ACC112 (cell line): ENCODE measurements at regions not wholly inside any gene's neighbourhood (a gene's known extent, or its start where the extent isn't known, plus 50 kb on each side); places are given as distances from the start of the nearest gene placed in this dataset.

Source experiments
- H2AFZ ChIP-seq: fragments of 200-600 bp; sonication (generic); one replicate; pipeline ENCODE4 v1.6.0; 2017; ENCODE audit warnings: antibody characterized with exemption, low read length; ENCODE audit not compliant: unreplicated experiment
- H3K27ac ChIP-seq: fragments of 200-600 bp; sonication (generic); 2 replicates; pipeline ENCODE4 v1.5.1; 2014; ENCODE audit warnings: low read depth, mild to moderate bottlenecking, antibody characterized with exemption, low read length, moderate library complexity
- H3K27me3 ChIP-seq: fragments of 200-600 bp; sonication (generic); 2 replicates; pipeline ENCODE4 v1.6.1; 2014; ENCODE audit warnings: mild to moderate bottlenecking, antibody characterized with exemption, low read length, moderate library complexity, mixed read lengths; ENCODE audit not compliant: insufficient read depth
- H3K36me3 ChIP-seq: fragments of 200-600 bp; sonication (generic); 2 replicates; pipeline ENCODE4 v1.6.1; 2016; ENCODE audit warnings: mild to moderate bottlenecking, antibody characterized with exemption, low read length, moderate library complexity, mixed read lengths; ENCODE audit not compliant: insufficient read depth
- H3K4me1 ChIP-seq: fragments of 200-600 bp; sonication (generic); one replicate; pipeline ENCODE4 v1.6.1; 2016; ENCODE audit warnings: low read length, mixed read lengths; ENCODE audit not compliant: insufficient read depth, unreplicated experiment, control insufficient read depth
- H3K4me3 ChIP-seq: fragments of 200-600 bp; sonication (generic); 2 replicates; pipeline ENCODE4 v1.5.1; 2014; ENCODE audit warnings: mild to moderate bottlenecking, low read depth, low read length
- H3K79me2 ChIP-seq: fragments of 200-600 bp; sonication (generic); one replicate; pipeline ENCODE4 v1.6.0; 2016; ENCODE audit warnings: low read length; ENCODE audit not compliant: control insufficient read depth, unreplicated experiment, insufficient read depth

GRCh38 chr5:96088706-96089498 lies 127.3 kb upstream of the ELL2 start:
- no peaks in the 10 kb centered on the region for H3K79me2 ChIP-seq
- H2AFZ ChIP-seq: no peak overlapping the region
- H3K36me3 ChIP-seq: no peaks in the 10 kb centered on the region
- H3K27me3 ChIP-seq: no peaks in the 10 kb centered on the region
- H3K27ac ChIP-seq: no peak overlapping the region
- H3K4me3 ChIP-seq: no peak overlapping the region
- peaks cover 23% of the 10 kb centered on the region for H3K4me1 ChIP-seq

DNA sequence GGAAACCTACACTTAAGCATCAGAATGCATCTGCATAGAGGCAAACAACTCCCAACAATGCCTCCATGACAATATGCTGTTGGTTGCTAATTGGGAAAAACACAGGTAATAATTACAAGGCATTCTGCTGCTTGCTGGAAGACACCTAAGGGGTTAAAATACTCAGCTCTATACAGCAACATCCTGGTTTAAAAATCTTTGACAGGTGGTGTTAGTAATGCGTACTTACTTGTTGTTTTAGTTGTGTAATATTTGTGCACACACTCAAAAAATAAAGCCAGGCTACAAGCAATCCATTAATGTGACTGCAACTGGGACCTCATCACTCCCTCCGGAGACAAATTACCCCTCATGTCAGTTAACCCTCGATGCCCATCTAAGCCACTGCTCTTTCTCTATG lies 126.3 kb upstream of the ELL2 start:
- Histone ChIP-seq H3K27ac (no peak overlapping the region), H3K27me3 (no peaks in the 10 kb centered on the region), H3K4me1 (peaks cover 22% of the 10 kb centered on the region), H2AFZ (no peak overlapping the region), H3K4me3 (no peak overlapping the region), H3K36me3 (no peaks in the 10 kb centered on the region), H3K79me2 (no peaks in the 10 kb centered on the region)

DNA sequence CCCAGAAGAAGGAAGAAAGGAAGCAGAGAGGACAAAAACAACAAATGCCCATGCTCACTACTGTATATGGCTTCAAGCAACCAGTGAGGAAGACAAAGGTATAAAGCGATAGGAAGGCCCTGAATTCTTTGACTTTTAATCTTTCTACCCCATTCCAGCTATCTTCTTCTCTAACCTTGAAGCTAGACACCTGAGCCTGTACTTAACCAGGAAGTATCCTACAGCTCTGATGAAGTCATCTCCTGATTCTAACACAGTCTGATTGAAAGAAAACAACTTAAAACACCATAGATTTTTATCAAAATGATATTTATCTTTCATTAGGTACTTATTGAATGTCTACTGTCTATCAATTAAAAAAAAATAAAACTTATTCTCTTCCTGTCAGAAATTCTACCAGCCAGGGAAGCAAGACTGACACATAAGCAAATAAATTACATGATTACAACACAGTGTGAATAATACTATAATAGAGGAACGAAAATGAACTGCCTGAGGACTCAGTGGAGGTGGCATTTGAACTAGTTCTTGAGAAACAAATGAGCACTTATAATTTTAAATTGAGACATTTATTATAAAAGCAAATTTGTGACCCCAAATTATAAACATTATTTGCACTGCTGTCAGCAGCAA lies 123.3 kb upstream of the ELL2 start:
- H2AFZ ChIP-seq: no peak overlapping the region
- H3K79me2 ChIP-seq: no peaks in the 10 kb centered on the region
- H3K36me3 ChIP-seq: no peaks in the 10 kb centered on the region
- no peak overlapping the region for H3K4me3 ChIP-seq
- H3K27ac ChIP-seq: no peak overlapping the region
- peaks cover 41% of the 10 kb centered on the region for H3K4me1 ChIP-seq
- H3K27me3 ChIP-seq: no peaks in the 10 kb centered on the region

GRCh38 chr5:96083361-96083881 lies 121.8 kb upstream of the ELL2 start:
- Histone ChIP-seq H3K4me3 (no peak overlapping the region), H3K27ac (no peak overlapping the region), H2AFZ (peak overlapping the region; percentile 1), H3K79me2 (no peaks in the 10 kb centered on the region), H3K36me3 (no peaks in the 10 kb centered on the region), H3K27me3 (no peaks in the 10 kb centered on the region), H3K4me1 (peaks cover 57% of the 10 kb centered on the region)

DNA sequence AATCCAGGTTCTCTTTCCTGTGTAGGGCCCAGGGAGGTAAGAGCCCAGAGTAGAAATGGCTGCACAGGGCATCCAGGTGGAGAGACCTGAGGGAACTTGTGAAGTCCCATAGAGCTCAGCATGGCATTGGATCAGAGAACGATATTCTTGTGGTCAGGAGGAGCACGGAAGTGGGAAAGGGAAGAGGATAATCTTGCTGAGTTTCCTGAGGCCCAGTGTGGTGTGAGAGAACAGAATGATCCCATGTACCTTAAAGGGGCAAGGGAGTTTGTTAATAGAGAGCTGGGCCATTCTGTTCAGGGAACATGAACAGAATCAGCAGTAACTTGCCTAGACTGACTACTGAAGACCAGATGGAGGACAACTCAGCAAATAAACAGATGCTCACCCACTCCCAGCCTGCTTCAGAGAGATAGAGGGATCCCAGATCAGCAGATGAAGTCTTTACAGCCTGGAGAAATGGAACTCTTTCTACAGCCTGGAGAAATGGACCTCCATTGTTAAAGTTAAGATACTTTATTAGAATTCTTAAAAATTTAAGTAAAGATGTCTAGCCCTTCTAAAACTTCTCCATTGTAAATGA lies 119.7 kb upstream of the ELL2 start:
- H3K4me1 ChIP-seq: peaks cover 73% of the 10 kb centered on the region
- no peaks in the 10 kb centered on the region for H3K79me2 ChIP-seq
- H2AFZ ChIP-seq: peak overlapping the region; percentile 65
- H3K4me3 ChIP-seq: no peak overlapping the region
- H3K36me3 ChIP-seq: no peaks in the 10 kb centered on the region
- H3K27me3 ChIP-seq: no peaks in the 10 kb centered on the region
- peak overlapping the region; percentile 87 for H3K27ac ChIP-seq

- Histone ChIP-seq H3K27ac (peak overlapping the region; percentile 87), H3K4me1 (peaks cover 78% of the 10 kb centered on the region), H3K4me3 (no peak overlapping the region), H2AFZ (peak overlapping the region; percentile 65), H3K79me2 (no peaks in the 10 kb centered on the region), H3K36me3 (no peaks in the 10 kb centered on the region), H3K27me3 (no peaks in the 10 kb centered on the region)
Measured at GRCh38 chr5:96080557-96080956, 118.9 kb upstream of the ELL2 start.

GRCh38 chr5:96079962-96080361 lies 118.3 kb upstream of the ELL2 start:
- no peaks in the 10 kb centered on the region for H3K79me2 ChIP-seq
- no peak overlapping the region for H3K4me3 ChIP-seq
- H3K27me3 ChIP-seq: no peaks in the 10 kb centered on the region
- no peaks in the 10 kb centered on the region for H3K36me3 ChIP-seq
- H2AFZ ChIP-seq: no peak overlapping the region
- H3K4me1 ChIP-seq: peaks cover 75% of the 10 kb centered on the region
- H3K27ac ChIP-seq: peak overlapping the region; percentile 87

DNA sequence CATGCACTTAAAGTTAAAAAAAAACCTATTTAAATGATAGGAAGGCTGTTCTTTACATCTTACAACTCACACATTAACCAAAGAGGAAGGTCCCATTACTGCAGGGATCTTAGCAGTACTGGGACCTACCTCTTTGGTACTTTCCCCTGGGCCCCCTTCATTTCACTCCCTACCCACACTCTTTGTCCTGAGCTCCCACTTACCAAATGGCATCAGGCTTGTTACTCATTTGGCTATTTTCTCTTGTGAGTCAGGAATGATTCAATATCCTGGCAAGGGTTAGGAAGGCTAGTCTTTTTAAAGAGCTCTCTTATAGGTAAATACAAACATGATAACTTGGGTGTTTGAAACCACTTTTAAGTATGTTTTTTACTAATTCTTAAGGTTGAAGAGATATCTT lies 117.4 kb upstream of the ELL2 start:
- peaks cover 77% of the 10 kb centered on the region for H3K4me1 ChIP-seq
- no peaks in the 10 kb centered on the region for H3K79me2 ChIP-seq
- no peak overlapping the region for H2AFZ ChIP-seq
- peak overlapping the region; percentile 87 for H3K27ac ChIP-seq
- H3K4me3 ChIP-seq: peak overlapping the region; percentile 24; the same call in 1 of the 2 replicates
- H3K36me3 ChIP-seq: no peaks in the 10 kb centered on the region
- no peaks in the 10 kb centered on the region for H3K27me3 ChIP-seq

DNA sequence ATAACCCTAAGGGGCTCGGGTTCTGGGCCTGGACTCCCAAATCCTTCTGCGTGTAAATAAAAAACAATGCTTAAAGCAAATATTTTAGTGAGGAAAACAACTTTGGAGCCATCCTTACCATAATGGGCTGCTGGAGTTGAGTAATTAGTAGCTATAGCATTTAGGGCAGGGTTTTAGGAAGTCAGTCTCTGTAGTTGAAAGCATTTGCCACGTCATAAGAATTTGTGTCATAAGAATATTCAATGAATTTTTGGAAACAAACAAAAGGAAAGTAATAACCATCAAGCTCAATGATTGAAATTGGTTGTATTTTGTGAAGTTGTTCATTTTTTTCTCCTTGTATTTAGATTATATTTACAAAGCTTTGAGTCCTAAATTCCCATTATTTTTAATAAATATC lies 114.8 kb upstream of the ELL2 start:
- Histone ChIP-seq H3K36me3 (no peaks in the 10 kb centered on the region), H3K79me2 (no peaks in the 10 kb centered on the region), H2AFZ (peak overlapping the region; percentile 39), H3K4me3 (no peak overlapping the region), H3K27ac (no peak overlapping the region), H3K4me1 (peaks cover 66% of the 10 kb centered on the region), H3K27me3 (no peaks in the 10 kb centered on the region)

GRCh38 chr5:96075579-96076289 lies 114.1 kb upstream of the ELL2 start:
- Histone ChIP-seq H2AFZ (no peak overlapping the region), H3K27me3 (no peaks in the 10 kb centered on the region), H3K4me1 (peaks cover 65% of the 10 kb centered on the region), H3K27ac (no peak overlapping the region), H3K79me2 (no peaks in the 10 kb centered on the region), H3K36me3 (no peaks in the 10 kb centered on the region), H3K4me3 (no peak overlapping the region)
